Thyroid gland (tissue), 4 donors: ENCODE measurements at regions not wholly inside any gene's neighbourhood (a gene's known extent, or its start where the extent isn't known, plus 50 kb on each side); places are given as distances from the start of the nearest gene placed in this dataset.

Source experiments
- POLR2A ChIP-seq, 2 donors: fragments of 450-650 bp; IDR thresholded peaks; one replicate each; pipeline ENCODE4 v1.6.1; 2017; ENCODE audit warnings: antibody characterized with exemption in 2 of 2, mild to moderate bottlenecking in 2 of 2, moderate library complexity in 1 of 2
- TF ChIP-seq, protein P1 (sequence below), 6 experiments: fragments of 200-600 bp in 3 of 6; fragments of 450-650 bp in 3 of 6; sonication (generic) in 3 of 6; IDR thresholded peaks; one replicate each; pipeline ENCODE4 v1.5.1; 2016 to 2019; ENCODE audit warnings: antibody characterized with exemption in 6 of 6, mild to moderate bottlenecking in 2 of 6, inconsistent platforms in 1 of 6, moderate library complexity in 1 of 6

DNA sequence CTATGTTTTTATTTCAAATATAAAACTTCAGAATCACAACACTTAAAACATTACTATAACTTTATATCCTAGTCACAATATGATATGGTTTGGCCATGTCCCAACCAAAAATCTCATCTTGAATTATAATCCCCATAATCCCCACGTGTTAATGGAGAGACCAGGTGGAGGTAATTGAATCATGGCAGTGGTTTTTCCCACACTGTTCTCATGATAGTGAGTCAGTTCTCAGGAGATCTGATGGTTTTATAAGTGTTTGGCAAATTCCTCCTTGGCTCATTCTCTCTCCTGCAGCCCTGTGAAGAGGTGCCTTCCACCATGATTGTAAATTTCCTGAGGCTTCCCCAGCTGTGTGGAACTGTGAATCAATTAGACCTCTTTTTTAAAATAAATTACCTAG, 307.6 kb downstream of the SPRY2 start:
- no peak for TF ChIP-seq POLR2A (IDR thresholded peaks at IDR 0.05)
- TF ChIP-seq, protein P1, sequence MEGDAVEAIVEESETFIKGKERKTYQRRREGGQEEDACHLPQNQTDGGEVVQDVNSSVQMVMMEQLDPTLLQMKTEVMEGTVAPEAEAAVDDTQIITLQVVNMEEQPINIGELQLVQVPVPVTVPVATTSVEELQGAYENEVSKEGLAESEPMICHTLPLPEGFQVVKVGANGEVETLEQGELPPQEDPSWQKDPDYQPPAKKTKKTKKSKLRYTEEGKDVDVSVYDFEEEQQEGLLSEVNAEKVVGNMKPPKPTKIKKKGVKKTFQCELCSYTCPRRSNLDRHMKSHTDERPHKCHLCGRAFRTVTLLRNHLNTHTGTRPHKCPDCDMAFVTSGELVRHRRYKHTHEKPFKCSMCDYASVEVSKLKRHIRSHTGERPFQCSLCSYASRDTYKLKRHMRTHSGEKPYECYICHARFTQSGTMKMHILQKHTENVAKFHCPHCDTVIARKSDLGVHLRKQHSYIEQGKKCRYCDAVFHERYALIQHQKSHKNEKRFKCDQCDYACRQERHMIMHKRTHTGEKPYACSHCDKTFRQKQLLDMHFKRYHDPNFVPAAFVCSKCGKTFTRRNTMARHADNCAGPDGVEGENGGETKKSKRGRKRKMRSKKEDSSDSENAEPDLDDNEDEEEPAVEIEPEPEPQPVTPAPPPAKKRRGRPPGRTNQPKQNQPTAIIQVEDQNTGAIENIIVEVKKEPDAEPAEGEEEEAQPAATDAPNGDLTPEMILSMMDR (IDR thresholded peaks at IDR 0.05), result no peak
